Ovary (tissue), 7 donors: ENCODE measurements at regions not wholly inside any gene's neighbourhood (a gene's known extent, or its start where the extent isn't known, plus 50 kb on each side); places are given as distances from the start of the nearest gene placed in this dataset.

ENCODE experiments used
- DNase-seq, 5 donors: peaks; one replicate each; pipeline ENCODE4 v3.0.0-alpha.2; 2019 to 2020
- H3K27ac ChIP-seq, 2 donors: fragments of 200-600 bp; one replicate each; pipeline versions ENCODE4 v1.5.1 to v1.8.0; 2019 to 2022
- H3K27me3 ChIP-seq: fragments of 200-600 bp; one replicate; pipeline ENCODE4 v1.8.0; 2022
- H3K36me3 ChIP-seq: fragments of 200-600 bp; sonication (generic); one replicate; pipeline ENCODE4 v1.5.1; 2019
- H3K4me1 ChIP-seq: one replicate; pipeline ENCODE4 v1.8.1; 2013; ENCODE audit warnings: mild to moderate bottlenecking, moderate library complexity; ENCODE audit not compliant: insufficient read depth
- H3K4me3 ChIP-seq: fragments of 200-600 bp; sonication (generic); one replicate; pipeline ENCODE4 v1.5.1; 2017
- H3K9me3 ChIP-seq, 2 donors: fragments of 200-600 bp in 1 of 2; sonication (generic) in 1 of 2; one replicate each; pipeline versions ENCODE4 v1.5.1 to v1.8.1; 2013 to 2019; ENCODE audit warnings: mild to moderate bottlenecking in 1 of 2, moderate library complexity in 1 of 2
- EP300 ChIP-seq: sonication (generic); formaldehyde crosslinking; IDR thresholded peaks from one replicate; pipeline ENCODE4 v1.6.1; 2017; ENCODE audit warnings: antibody characterized with exemption
- POLR2A ChIP-seq: fragments of 450-650 bp; IDR thresholded peaks from one replicate; pipeline ENCODE4 v1.6.1; 2017; ENCODE audit warnings: antibody characterized with exemption, mild to moderate bottlenecking, moderate library complexity
- WGBS, 3 donors: extraction: QIAGEN DNeasy Blood & Tissue Kit in 1 of 3; methylation state at CpG; one replicate each; pipeline versions ENCODE4 v1.1.5 to v1.1.7; 2013 to 2017; 5-methylcytosine and 5-hydroxymethylcytosine counted together
- intact Hi-C, 4 donors: fragments of 100-400 bp; cut with DNase I; formaldehyde crosslinking; loops; one replicate each; pipeline versions ENCODE4 v1.11.0 to v1.15.1; 2022 to 2023
- TF ChIP-seq, protein P1 (sequence below), 3 donors: fragments of 450-650 bp in 2 of 3; fragments of 200-600 bp in 1 of 3; IDR thresholded peaks; one replicate each; pipeline versions ENCODE4 v1.5.1 to v1.8.0; 2016 to 2022; ENCODE audit warnings: antibody characterized with exemption in 3 of 3, mild to moderate bottlenecking in 1 of 3
- donor health status: DM: no; HTN: no; CAD: no; lungs with moderate emphysema.
- donor health status: DM: no; HTN: no; CAD: no.
- donor health status: Bipolar disorder and iron deficiency.
- donor health status: DM: no; HTN: no; CAD: no.
- donor health status: DM: yes; HTN: yes; CAD: no.

DNA sequence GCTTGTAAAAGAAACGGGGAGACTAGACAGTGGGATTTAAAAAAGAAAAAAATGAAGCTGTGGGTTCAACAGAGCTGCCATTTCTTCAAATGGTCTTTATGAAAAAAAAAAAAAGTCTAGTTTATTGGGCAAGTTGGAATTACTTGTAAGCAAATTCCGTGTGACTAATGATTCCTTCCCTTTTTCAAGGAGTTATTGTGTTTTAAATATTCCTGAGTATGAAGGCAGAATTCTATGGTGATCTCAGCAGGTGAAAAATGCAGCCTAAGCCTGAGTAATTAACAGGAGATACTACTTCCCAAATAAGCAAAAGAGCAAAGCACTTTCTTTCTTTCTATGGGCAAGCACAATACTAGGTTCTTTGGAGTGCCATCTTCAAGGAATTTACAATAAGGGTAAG, 481.9 kb downstream of the ZNF608 start:
- no peak overlapping the region for H3K27ac ChIP-seq
- DNase-seq: no peak
- H3K27me3 ChIP-seq: no peaks in the 10 kb centered on the region
- TF ChIP-seq EP300 (no peak), POLR2A (no peak)
- TF ChIP-seq, protein P1, sequence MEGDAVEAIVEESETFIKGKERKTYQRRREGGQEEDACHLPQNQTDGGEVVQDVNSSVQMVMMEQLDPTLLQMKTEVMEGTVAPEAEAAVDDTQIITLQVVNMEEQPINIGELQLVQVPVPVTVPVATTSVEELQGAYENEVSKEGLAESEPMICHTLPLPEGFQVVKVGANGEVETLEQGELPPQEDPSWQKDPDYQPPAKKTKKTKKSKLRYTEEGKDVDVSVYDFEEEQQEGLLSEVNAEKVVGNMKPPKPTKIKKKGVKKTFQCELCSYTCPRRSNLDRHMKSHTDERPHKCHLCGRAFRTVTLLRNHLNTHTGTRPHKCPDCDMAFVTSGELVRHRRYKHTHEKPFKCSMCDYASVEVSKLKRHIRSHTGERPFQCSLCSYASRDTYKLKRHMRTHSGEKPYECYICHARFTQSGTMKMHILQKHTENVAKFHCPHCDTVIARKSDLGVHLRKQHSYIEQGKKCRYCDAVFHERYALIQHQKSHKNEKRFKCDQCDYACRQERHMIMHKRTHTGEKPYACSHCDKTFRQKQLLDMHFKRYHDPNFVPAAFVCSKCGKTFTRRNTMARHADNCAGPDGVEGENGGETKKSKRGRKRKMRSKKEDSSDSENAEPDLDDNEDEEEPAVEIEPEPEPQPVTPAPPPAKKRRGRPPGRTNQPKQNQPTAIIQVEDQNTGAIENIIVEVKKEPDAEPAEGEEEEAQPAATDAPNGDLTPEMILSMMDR (IDR thresholded peaks at IDR 0.05): no peak
- H3K9me3 ChIP-seq: no peaks in the 10 kb centered on the region
- intact Hi-C loops: no loop called here
- WGBS, 3 donors: 84 to 87% (median 85%) methylated on average over 2 of the region's 2 CpGs
- H3K4me3 ChIP-seq: no peak overlapping the region
- H3K4me1 ChIP-seq: no peaks in the 10 kb centered on the region
- H3K36me3 ChIP-seq: no peaks in the 10 kb centered on the region

DNA sequence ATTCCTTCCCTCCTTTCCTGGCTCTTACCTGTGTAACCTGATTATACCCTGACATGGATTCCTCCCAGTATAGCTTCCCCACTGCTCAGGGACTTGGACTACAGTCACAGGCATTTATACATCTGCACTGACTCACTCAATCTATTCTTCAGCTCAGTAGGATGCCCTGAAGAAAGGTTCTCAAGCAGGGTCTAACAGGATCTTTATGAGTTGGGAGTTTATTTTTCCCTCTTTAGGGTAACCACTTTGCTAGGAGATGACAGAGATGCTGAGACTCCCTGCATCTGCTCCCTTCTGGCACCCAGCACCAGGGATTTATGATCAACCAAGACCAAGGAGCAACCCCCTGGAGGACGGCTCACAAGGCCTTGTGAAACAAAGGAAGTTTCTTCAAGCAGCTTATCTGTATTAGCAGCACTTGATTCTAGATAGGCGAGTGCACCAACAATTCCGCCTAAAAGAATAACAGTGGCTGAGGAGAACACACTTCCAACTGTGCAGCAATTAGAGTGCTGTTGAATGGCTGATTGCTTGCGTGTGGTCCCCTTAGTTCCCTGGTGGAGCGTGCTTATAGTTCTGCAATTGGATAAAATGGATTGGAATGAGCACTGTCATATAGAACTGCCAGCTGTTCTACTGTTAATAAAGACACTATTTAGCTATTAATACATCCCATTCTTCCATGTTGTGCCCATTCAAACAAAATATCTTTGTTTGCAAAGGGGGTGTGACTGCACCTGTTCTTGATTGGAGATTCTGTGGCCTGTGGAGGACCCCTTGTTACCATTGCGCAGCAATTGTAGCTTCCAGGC, 482.6 kb downstream of the ZNF608 start:
- intact Hi-C loops: no loop called here
- 56 to 69% (median 60%) methylated on average over 6 of the region's 6 CpGs for WGBS, 3 donors
- Histone ChIP-seq H3K4me1 (no peaks in the 10 kb centered on the region), H3K4me3 (no peak overlapping the region), H3K36me3 (no peaks in the 10 kb centered on the region), H3K9me3 (no peaks in the 10 kb centered on the region), H3K27me3 (no peaks in the 10 kb centered on the region), H3K27ac (no peak overlapping the region)
- TF ChIP-seq POLR2A (no peak), EP300 (no peak)
- TF ChIP-seq, protein P1 (IDR thresholded peaks at IDR 0.05): no peak
- no peak for DNase-seq

DNA sequence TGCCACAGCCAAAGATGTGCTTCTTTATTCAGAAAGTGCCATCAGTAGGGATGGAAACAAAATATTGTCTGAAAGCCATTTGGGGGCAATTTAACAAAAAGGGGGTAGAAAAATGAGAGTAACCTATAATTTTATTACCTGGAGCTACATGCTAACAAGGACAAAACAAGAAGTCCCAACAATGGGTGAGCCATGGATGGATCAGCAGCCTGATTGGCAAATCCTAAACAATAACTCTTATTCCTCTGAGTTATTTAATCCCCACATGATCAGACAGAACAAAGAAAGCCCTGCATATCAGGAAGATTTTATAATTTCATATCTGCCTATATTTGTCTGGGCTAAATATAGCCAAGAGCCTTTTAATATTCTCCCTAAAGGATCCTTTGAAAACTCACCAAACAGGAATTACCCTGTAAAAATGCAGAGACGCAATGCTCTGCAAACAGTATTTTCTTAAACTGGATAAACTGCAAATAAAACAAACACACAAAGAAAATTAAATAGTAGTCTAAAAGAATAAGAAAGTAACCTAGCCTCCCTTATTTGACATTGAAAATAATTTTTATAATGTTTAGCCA, 483.4 kb downstream of the ZNF608 start:
- WGBS, 3 donors: 40 to 63% (median 59%) methylated on average over 1 of the region's 1 CpG
- TF ChIP-seq POLR2A (no peak), EP300 (no peak)
- TF ChIP-seq, protein P1 (IDR thresholded peaks at IDR 0.05): no peak

DNA sequence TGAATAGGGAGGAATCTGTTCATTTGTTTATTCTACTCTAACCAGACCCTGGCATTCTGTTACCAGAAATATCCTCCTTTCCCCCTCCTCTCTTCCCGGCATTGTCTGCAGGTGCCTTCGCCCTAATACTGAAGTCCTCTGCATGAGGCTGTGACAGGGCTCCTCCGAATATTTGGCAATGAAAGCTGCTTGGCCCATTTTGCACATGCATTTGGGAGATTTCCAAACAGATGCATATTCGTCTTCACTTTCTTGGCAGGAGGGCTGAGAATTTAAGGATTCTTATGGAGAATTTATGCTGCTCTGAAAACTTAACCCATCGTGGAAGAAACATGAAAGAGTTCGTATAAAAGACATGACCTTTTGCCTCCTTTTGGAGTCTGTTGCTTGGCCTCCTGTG, 484.0 kb downstream of the ZNF608 start:
- Histone ChIP-seq H3K36me3 (no peaks in the 10 kb centered on the region), H3K9me3 (no peaks in the 10 kb centered on the region), H3K4me3 (no peak overlapping the region), H3K27ac (no peak overlapping the region), H3K4me1 (no peaks in the 10 kb centered on the region), H3K27me3 (no peaks in the 10 kb centered on the region)
- 42 to 49% (median 44%) methylated on average over 6 of the region's 6 CpGs for WGBS, 3 donors
- intact Hi-C loops: no loop called here
- no peak for TF ChIP-seq EP300
- TF ChIP-seq, protein P1 (IDR thresholded peaks at IDR 0.05): no peak
- no peak for TF ChIP-seq POLR2A
- no peak for DNase-seq

More for the DNA sequence above, 483.4 kb downstream of the ZNF608 start:
- Histone ChIP-seq H3K27ac (no peak overlapping the region), H3K4me1 (no peaks in the 10 kb centered on the region), H3K27me3 (no peaks in the 10 kb centered on the region), H3K4me3 (no peak overlapping the region), H3K9me3 (no peaks in the 10 kb centered on the region), H3K36me3 (no peaks in the 10 kb centered on the region)
- no peak for DNase-seq
- intact Hi-C loops: no loop called here
